ENCODE measurements at regions not wholly inside any gene's neighbourhood (a gene's known extent, or its start where the extent isn't known, plus 50 kb on each side); places are given as distances from the start of the nearest gene placed in this dataset.

- no peak for TF ChIP-seq LRRFIP1 (CRISPR knock-in tag; conservative IDR thresholded peaks at IDR 0.05)
- TF ChIP-seq ZNF569 (CRISPR knock-in tag; IDR thresholded peaks at IDR 0.05; ENCODE audit: borderline replicate concordance), result no peak
- TF ChIP-seq, protein P1, sequence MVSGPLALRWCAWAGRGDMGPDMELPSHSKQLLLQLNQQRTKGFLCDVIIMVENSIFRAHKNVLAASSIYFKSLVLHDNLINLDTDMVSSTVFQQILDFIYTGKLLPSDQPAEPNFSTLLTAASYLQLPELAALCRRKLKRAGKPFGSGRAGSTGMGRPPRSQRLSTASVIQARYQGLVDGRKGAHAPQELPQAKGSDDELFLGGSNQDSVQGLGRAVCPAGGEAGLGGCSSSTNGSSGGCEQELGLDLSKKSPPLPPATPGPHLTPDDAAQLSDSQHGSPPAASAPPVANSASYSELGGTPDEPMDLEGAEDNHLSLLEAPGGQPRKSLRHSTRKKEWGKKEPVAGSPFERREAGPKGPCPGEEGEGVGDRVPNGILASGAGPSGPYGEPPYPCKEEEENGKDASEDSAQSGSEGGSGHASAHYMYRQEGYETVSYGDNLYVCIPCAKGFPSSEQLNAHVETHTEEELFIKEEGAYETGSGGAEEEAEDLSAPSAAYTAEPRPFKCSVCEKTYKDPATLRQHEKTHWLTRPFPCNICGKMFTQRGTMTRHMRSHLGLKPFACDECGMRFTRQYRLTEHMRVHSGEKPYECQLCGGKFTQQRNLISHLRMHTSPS (CRISPR knock-in tag; IDR thresholded peaks at IDR 0.05; ENCODE audit: low read depth), result no peak
These were observed 171.6 kb downstream of the FAT4 start (continued) for GRCh38 chr4:125486351-125486750.

DNA sequence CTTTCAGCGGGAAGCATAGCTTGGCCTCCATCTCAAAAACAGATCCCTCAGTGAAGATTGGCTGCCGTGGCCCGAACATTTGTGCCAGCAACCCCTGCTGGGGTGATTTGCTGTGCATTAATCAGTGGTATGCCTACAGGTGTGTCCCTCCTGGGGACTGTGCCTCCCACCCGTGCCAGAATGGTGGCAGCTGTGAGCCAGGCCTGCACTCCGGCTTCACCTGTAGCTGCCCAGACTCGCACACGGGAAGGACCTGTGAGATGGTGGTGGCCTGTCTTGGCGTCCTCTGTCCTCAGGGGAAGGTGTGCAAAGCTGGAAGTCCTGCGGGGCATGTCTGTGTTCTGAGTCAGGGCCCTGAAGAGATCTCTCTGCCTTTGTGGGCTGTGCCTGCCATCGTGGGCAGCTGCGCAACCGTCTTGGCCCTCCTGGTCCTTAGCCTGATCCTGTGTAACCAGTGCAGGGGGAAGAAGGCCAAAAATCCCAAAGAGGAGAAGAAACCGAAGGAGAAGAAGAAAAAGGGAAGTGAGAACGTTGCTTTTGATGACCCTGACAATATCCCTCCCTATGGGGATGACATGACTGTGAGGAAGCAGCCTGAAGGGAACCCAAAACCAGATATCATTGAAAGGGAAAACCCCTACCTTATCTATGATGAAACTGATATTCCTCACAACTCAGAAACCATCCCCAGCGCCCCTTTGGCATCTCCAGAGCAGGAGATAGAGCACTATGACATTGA is 175.4 kb downstream of the FAT4 start:
- WGBS (ENCODE audit: low lambda C conversion rate), result 51% methylated on average over 13 of the region's 15 CpGs
- POLR2A ChIA-PET, result no interaction called here
- DNase-seq (ENCODE audit: low spot score) (no peak), ATAC-seq (no peak), FAIRE-seq (no peak)
- Histone ChIP-seq H3K4me1 (ENCODE audit: insufficient read depth, low read length) (no peaks in the 10 kb centered on the region), H3K27ac (ENCODE audit: extremely low read length, insufficient read depth, low read length) (no peak overlapping the region), H2AFZ (ENCODE audit: low read length) (no peak overlapping the region), H3K36me3 (replicated peaks in 1 of 2; ENCODE audit: control insufficient read depth in 1 of 2, insufficient read depth in 2 of 2, low read length in 2 of 2) (no peaks in the 10 kb centered on the region), H3K4me2 (ENCODE audit: low read depth, low read length) (no peak overlapping the region), H3K9me3 (ENCODE audit: low read length) (no peaks in the 10 kb centered on the region), H4K20me1 (ENCODE audit: insufficient read depth, low read length) (no peaks in the 10 kb centered on the region), H3K4me3 (replicated peaks in 1 of 3; ENCODE audit: insufficient read depth in 1 of 3, low read depth in 2 of 3, low read length in 3 of 3) (no peak overlapping the region), H3K9ac (ENCODE audit: insufficient read depth, low read depth, low read length) (no peak overlapping the region), H3K79me2 (ENCODE audit: insufficient read depth, low read length) (no peaks in the 10 kb centered on the region), H3K27me3 (ENCODE audit: control insufficient read depth in 1 of 2, insufficient read depth in 2 of 2, low read length in 2 of 2) (no peaks in the 10 kb centered on the region)
- in situ Hi-C loops (cut with HindIII; ENCODE audit: extremely low pct_ligation_motif_present, low pct_unique_long_range_greater_than_20kb) (no loop called here), intact Hi-C loops (cut with micrococcal nuclease; ENCODE audit: unreplicated experiment) (no loop called here)
- no TSS peak for BruUV-seq (replicated peaks)
- CTCF ChIA-PET (ENCODE audit: low intra/inter-chr PET ratio, low total read pairs), result no interaction called here
- TF ChIP-seq, protein P1 (CRISPR knock-in tag; IDR thresholded peaks at IDR 0.05; ENCODE audit: low read depth), result no peak
- no peak for TF ChIP-seq MED1 (CRISPR knock-in tag; IDR thresholded peaks at IDR 0.05)
- TF ChIP-seq ZBTB26 (CRISPR knock-in tag; IDR thresholded peaks at IDR 0.05; ENCODE audit: borderline replicate concordance), result no peak
- no peak for TF ChIP-seq ZNF567 (CRISPR knock-in tag; IDR thresholded peaks at IDR 0.05; ENCODE audit: borderline replicate concordance)
- no peak for TF ChIP-seq IKZF4 (CRISPR knock-in tag; IDR thresholded peaks at IDR 0.05; ENCODE audit: borderline replicate concordance, low read depth, not compliant biosample characterization)
- no peak for TF ChIP-seq ZNF138 (CRISPR knock-in tag; IDR thresholded peaks at IDR 0.05; ENCODE audit: low read depth)
- TF ChIP-seq ARNT (IDR thresholded peaks at IDR 0.05), result no peak
- TF ChIP-seq ZNF563 (CRISPR knock-in tag; IDR thresholded peaks at IDR 0.05), result no peak
- TF ChIP-seq NFIB (CRISPR knock-in tag; IDR thresholded peaks at IDR 0.05; ENCODE audit: borderline replicate concordance), result no peak
- TF ChIP-seq TBP (CRISPR knock-in tag; IDR thresholded peaks at IDR 0.05), result no peak
